ENCODE measurements at regions not wholly inside any gene's neighbourhood (a gene's known extent, or its start where the extent isn't known, plus 50 kb on each side); places are given as distances from the start of the nearest gene placed in this dataset.

DNA sequence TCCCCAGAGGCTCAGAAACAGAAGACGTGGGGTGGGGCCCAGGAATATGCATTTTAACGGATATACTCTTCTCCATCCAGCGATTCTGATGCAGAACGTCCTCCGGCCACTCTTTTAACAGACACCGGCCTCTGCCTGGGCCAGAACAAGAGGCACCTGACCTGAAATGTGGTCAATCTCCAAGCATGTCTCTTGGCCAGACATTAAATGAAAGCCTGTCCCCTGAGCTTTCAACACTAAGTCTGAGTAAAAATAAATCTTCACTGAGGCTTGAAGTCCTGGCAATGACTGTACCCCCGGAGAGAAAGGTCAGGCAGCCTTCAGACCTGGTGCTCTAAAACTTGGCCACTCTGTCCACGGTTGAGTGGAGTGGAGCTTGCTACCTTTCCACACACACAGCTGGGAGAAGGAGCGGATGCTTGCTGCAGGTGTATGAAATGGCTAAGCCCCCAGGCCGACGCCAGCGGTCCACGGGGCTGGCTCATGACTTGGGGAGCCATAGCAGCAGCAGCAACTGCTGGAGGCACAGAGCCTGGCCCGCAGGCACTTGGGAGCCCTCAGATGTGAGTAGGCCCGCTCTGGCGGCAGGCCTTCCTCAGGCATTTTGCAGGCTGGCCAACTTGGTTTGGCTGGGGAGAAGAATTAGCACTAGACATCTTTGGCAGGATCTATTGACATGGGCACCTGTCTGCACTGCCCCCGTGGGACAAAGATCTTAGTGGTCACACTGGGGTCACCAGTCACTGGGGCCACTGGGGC, 79.7 kb downstream of the TMEM17 start:
- no peak for DNase-seq (ENCODE audit: extremely low read depth, low read depth)
- TF ChIP-seq, protein P1, sequence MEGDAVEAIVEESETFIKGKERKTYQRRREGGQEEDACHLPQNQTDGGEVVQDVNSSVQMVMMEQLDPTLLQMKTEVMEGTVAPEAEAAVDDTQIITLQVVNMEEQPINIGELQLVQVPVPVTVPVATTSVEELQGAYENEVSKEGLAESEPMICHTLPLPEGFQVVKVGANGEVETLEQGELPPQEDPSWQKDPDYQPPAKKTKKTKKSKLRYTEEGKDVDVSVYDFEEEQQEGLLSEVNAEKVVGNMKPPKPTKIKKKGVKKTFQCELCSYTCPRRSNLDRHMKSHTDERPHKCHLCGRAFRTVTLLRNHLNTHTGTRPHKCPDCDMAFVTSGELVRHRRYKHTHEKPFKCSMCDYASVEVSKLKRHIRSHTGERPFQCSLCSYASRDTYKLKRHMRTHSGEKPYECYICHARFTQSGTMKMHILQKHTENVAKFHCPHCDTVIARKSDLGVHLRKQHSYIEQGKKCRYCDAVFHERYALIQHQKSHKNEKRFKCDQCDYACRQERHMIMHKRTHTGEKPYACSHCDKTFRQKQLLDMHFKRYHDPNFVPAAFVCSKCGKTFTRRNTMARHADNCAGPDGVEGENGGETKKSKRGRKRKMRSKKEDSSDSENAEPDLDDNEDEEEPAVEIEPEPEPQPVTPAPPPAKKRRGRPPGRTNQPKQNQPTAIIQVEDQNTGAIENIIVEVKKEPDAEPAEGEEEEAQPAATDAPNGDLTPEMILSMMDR (IDR thresholded peaks at IDR 0.05; ENCODE audit: low read depth, low read length), result no peak

DNA sequence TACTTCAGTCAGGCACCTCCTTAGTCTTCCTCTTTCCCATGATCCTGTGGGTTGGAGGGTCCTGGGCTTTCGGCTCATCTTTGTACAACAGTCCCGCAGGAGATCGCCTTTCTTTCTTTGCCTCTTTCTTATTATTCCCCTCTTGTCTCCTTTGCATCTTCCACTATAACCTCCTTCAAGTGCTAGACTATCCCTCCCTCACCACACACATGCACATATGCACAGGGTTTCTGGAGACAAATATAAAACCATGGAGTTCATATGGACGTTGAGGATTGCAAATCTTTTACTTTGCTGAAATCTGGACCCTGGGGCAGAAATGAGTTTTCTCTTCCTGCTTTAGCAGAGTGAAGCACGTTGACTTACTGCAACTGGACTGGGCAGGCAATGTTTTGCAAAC, 80.3 kb downstream of the TMEM17 start:
- TF ChIP-seq, protein P1 (IDR thresholded peaks at IDR 0.05; ENCODE audit: low read depth, low read length), result no peak
- DNase-seq (ENCODE audit: extremely low read depth, low read depth), result no peak

DNA sequence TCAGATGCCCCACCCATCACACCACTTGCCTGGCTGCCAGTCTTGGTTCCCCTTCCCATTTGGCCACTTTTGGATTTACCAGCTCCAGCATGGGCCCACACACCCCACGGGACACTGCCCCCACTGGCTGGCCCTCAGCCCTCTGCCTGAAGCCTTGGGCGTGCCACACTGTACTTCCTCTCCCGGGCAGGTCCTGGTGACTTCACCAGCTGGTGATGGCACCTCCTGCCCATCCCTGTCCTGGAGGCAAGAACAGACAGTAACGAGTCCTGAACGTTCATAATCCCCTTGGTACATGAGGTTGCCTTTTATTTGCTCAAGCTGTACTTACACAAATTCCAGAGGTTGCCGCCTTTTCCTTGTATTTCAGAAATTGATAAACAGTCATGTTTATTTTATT, 81.1 kb downstream of the TMEM17 start:
- no peak for DNase-seq (ENCODE audit: extremely low read depth, low read depth)
- TF ChIP-seq, protein P1 (IDR thresholded peaks at IDR 0.05; ENCODE audit: low read depth, low read length), result no peak

DNA sequence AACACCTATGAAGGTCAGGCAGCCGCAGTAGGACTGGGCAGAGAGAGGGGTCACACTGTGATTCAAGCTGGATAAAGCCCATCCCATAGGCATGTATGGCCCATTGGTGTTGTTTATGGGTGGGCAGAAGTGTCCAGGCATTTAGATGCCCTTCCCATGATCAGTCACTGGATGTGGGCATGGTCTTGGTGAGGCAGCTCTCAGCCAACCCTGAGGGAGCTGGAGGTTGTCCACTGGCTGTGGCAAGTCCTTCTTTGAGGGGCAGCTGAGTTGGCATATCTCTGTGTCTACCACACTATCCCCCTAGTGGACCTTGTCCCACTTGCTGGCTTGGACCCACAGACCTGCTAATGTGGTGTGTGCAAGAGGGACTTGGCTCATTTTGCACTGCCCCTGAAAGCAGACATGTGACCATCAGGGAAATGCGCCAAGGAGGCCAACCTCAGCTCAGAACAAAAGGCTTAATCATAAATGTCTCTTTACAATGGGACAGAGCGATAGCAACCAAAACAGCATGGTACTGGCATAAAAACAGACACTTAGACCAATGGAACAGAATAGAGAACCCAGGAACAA, 82.0 kb downstream of the TMEM17 start:
- TF ChIP-seq, protein P1 (IDR thresholded peaks at IDR 0.05; ENCODE audit: low read depth, low read length), result no peak
- DNase-seq (ENCODE audit: extremely low read depth, low read depth), result no peak

DNA sequence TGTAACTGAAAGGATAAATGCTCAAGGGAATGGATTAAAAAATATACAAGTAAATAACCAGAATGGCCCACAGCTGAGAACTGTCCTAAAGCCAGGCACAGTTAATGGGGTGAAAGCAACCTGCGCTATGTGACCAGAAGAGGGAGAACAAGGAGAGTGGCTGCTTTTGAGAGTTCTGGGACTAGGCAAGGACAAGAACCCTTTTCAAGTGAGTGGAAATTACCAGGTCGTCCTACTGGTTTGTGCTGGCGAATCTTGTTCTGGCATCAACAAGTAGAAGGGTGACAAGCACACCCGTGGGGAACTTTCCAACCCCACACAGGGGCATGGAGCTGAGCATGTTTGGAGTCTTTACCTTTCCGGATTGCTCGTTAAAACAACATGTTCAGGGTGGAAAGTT, 82.8 kb downstream of the TMEM17 start:
- TF ChIP-seq, protein P1 (IDR thresholded peaks at IDR 0.05; ENCODE audit: low read depth, low read length), result peak; percentile 37
- no peak for DNase-seq (ENCODE audit: extremely low read depth, low read depth)

DNA sequence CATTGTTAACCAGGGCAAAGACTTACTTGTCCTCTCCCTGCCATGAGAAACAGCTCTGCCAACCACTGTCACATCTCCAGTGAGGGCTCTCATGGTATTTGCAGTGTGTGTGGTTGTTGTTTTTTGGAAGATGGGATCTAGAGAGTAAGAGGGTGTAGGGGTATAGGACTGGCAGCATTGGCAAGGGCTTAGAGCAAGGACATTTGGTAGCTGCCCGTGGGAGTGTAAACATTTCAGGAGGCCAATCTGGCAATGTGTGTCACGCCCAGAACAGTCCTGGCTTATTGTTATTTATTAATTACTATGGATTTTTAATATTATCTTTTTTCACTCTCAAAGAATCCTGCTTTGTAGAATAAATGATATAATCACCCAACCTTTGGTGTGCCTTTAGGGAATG, 90.5 kb downstream of the TMEM17 start:
- no peak for DNase-seq (ENCODE audit: extremely low read depth, low read depth)

DNA sequence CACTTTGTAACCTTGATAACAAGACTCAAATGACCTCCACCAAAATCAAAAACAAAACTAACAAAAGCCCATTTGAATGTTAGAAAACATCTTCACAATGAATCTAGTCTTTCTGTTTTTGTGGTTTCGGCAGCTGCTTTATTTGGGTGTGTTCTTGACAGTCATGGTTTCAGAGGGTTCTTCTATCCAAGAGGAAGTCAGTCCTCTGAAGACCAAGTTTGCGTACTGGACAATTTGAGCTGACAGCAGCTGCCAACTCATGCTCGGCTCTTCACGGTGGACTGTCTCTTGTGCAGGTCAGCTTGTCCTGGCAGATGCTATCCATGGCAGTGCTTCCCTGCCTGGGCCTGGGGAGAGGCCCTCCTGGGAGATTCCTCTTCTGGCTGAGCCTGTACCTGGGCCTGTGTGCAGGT, 91.0 kb downstream of the TMEM17 start:
- no peak for DNase-seq (ENCODE audit: extremely low read depth, low read depth)

More for the DNA sequence above, 90.5 kb downstream of the TMEM17 start:
- TF ChIP-seq, protein P1 (IDR thresholded peaks at IDR 0.05; ENCODE audit: low read depth, low read length), result no peak

More for the DNA sequence above, 91.0 kb downstream of the TMEM17 start:
- TF ChIP-seq, protein P1 (IDR thresholded peaks at IDR 0.05; ENCODE audit: low read depth, low read length), result no peak
